ENCODE measurements at regions not wholly inside any gene's neighbourhood (a gene's known extent, or its start where the extent isn't known, plus 50 kb on each side); places are given as distances from the start of the nearest gene placed in this dataset.

DNA sequence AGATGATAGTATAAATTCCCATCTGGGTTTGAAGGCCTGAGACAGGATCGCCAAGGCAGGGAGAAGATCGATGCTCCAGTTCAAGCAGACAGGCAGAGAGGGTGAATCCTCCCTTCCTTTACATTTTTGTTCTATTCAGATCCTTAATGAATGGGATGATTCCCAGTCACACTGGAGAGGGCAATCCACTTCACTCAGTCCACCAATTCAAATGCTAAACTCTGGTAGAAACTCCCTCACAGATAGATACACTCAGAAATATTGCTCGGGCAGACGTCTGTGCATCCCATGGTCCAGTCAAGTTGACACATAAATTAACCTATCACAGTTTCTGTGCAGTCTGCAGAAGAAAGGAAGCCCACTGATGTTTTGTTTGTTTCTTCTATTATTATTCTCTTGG lies 193.1 kb upstream of the ZNF462 start:
- no peak for DNase-seq (ENCODE audit: low read depth)

DNA sequence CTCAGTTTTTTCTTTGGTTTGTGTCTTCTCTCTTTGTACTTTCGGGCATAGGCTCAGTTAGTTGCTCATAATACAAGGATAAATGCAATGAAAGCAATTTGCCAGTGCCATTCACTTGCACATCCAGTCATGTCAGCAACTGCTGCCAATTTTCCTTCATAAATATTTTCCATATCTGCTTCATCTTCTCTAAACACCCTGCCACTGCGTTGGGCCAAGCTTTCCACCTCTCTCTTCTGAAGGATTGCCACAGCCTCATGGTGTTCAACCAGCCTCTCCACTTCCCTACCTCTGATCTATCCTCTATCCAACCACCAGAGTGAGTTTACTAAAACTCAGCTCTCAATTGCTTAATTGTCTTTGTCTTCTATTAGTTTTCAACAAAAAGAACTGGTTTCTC lies 192.5 kb upstream of the ZNF462 start:
- no peak for DNase-seq (ENCODE audit: low read depth)

DNA sequence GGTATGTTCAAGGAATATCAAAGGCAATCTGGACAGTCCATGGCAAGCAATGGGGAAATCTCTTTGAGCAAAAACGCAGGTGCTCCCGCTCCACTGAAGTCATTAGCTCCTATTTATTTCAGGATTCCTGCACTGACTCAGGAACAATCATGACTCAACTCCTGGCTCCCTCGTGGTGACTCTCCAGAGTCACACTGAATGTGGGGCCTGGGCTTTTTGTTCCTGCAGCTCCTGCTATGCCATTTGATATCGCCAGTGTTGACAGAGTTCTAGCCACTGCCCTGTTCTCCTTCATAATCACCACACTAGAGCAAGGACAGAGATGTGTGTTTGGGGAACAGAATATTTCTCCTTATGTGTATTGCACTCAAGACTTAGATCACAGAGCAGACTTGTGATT lies 187.2 kb upstream of the ZNF462 start:
- no peak for DNase-seq (ENCODE audit: low read depth)

DNA sequence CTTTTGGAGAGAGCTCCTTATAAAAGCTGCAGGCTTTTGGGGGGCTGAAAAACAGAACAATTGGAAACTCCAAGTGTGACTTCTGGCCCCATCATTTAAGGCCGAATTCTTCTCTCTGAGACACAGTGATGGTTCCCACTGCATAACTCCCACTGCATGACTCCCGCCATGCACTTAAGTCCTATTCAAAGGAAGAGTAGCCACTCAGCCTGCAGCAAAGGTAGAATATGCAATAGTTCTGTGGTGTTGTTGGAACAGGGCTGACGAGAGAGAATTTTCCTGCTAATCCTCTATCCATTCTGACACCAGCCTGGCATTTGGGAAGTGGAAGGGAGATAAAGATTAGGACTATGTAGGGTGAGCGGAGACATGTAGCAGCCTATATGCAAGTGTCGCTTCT lies 185.6 kb upstream of the ZNF462 start:
- DNase-seq (ENCODE audit: low read depth) = no peak

DNA sequence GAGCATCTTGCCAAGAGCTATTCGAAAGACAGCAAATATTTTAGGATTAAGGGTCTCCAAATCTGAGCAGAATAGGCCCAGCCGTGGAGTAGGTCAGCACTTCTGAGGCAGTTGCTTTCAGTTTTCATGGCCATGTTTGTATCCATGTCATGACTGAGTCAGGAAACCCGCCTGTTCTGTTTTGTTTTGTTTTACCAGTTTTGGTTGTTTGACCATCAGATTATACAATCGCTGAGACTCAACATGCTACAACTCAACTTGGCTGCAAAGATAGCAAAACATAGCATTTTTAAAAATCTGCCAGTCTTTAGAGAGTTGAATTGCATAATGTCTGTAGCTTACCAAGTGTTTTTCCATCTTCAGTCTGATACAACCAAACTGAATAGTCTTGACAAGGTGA lies 185.1 kb upstream of the ZNF462 start:
- DNase-seq (ENCODE audit: low read depth) = no peak

DNA sequence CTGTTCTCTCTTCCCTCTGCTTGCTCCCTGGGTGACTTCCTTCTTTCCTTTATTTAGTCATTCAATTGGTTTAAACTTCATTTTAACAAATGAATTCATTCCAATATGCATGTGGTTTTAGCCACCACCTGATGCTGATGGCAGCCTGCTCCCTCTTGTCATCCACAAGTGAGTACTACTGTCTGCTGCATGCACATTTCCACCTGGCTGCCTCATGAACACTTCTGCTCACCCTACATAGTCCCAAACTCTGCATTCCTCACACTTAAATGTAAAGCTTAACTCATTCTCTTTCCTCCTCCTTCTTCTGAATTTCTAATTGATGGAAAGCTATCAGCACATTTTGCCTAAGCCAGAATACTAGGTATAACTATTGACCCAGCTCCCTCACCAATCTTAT lies 184.7 kb upstream of the ZNF462 start:
- DNase-seq (ENCODE audit: low read depth) = no peak

DNA sequence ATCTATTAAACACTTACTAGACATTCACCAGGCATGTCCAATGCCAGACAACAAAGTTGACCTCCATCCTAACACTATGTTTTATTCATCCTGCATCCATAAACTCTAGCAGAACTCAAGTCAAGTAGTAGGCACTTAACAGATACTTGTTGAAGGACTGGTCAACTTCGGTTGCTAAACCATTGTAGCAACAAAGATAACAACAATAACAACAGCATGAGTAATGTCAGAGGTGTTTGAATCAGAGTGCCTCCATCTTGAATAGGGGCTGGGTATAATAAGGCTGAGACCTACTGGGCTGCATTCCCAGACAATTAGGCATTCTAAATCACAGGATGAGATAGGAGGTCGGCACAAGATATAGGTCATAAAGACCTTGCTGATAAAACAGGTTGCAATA lies 180.5 kb upstream of the ZNF462 start:
- DNase-seq (ENCODE audit: low read depth) = no peak

DNA sequence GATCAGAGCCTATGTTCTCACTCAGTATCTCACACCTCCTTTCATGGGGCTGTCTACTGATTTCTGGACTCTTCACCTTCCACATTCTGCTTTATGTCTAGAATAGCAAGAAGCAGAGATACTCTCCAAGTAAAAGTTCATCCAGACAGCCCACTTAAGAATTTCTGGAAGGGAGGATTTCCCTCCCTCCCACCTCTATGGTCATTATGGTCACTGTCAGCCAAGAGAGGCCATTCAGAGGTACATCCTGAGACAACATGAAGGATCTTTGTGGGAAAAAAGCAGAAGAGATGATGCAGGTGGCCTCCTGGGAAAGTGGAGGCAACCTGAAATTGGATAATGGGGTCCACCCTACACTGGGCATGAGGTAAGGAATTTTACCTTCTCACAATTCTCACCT lies 179.5 kb upstream of the ZNF462 start:
- no peak for DNase-seq (ENCODE audit: low read depth)

DNA sequence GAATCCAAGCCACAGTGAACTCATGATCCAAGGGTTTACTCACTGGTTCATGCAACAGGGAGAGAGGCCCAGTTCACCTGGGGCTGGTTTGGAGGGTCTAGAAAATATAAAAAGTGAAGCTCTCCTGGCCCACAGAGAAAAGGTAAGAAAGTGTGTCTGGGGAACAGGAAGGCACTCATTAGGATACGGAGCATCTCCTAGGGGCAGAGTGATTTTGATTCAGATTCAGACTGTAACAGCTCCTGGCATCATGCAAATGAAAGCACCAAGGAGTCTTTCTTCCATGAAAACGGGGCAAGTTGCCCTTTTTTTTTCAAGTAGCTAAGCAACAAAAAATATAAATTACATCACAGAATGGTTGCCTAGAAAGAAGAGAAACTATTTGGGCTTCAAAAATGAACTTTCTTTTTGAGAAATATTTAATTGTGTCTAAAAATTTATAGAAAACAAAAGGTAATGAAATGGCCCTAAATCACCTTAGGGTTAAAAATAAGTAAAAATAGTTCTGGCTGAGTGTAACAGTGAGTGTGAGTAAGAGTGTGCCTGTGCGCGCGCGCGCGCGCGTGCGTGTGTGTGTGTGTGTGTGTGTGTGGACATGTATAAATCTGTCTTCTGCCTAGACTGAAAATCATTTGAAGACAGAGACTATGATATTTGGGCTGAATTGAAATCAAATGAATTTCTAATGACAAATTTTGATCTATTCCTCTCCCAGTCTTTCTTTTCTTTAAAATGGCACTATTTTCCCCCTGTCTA lies 177.8 kb upstream of the ZNF462 start:
- no peak for DNase-seq (ENCODE audit: low read depth)

DNA sequence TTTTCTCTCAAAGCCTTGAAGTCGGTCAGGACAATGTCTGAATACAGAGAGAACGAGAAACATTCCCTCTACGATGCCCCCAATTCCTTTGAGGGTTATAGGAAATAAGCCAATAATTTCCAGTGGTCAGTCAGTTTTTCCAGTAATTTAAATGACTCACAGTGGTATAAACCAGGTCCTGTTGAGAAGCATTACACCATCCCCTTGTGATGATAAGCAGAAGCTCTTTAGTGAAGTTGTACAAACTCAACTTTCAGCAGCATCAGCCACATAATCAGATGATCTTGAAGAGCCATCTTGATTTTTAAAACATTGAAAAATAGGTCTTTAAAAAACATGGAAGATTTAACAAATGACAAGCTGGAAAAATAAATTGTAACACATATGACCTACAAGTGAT lies 173.9 kb upstream of the ZNF462 start:
- no peak for DNase-seq (ENCODE audit: low read depth)

DNA sequence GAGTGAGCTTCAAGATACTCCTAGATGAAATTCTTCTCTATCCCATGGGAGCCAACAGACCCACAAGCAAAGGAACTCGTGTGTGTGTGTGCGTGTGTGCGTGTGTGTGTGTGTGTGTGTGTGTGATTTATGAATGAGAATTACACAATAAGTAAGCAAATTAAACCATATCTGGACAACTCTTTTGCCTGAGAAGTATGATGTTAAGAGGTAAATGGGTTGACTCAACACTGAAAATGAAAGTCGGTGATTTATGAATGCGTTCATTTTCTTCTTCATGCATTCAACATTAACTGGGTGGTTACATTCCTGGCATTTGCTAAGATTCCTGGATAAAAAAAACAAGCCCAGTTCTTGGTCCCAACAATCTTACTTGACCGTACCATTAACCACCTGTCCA lies 171.3 kb upstream of the ZNF462 start:
- DNase-seq (ENCODE audit: low read depth) = no peak

DNA sequence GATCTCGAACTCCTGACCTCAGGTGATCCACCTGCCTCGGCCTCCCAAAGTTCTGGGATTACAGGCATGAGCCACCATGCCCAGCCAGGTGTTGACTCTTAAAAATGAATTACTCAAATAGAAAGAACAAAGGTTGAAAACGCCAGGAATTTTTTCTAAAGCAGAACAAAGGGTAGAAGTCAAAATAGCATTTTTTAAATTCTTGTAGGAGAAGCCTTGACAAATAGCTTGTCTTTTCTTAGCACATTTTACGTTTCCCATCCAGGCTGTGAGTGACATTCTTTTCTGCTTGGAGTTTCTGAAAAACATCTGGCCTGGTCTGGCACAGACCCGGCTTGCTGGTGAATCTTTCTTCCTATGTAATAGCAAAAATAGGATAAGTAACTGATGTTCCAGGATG lies 169.4 kb upstream of the ZNF462 start:
- DNase-seq (ENCODE audit: low read depth) = no peak

DNA sequence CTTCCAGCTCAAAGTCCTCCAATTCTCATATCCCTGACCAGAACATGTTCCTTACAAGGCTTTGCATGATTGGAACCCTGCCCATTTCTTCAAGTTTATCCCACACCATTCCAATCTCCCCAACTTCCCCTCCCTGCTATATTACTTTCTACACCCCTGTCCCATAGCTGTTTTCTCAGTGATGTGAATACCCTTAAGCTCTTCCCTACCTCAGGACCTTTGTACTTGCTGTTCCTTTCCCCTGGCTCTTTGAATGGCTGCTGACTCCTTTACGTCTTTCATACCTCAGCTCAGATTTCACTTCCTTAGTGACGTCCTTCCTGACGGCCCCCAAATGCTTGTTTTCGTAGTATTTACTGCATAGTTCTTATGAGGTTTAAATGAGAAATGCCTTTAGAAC lies 166.2 kb upstream of the ZNF462 start:
- no peak for DNase-seq (ENCODE audit: low read depth)

DNA sequence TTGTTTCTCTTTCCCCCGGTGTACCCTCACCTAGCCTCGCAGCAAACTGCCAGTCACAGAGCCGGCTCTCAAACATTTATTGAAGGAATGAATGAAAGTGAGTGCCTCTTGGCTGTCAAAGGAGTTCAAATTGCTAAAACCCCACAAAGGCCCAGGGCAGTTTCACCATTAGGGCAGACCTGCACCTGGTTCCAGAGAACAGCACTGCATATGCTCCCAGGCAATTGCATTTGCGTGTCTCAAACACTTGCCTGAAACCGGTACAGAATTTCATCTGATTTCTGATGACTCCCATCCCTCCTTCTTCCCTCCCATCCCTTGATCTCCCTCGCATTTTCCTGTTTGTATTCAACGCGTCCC lies 165.6 kb upstream of the ZNF462 start:
- DNase-seq (ENCODE audit: low read depth) = no peak

DNA sequence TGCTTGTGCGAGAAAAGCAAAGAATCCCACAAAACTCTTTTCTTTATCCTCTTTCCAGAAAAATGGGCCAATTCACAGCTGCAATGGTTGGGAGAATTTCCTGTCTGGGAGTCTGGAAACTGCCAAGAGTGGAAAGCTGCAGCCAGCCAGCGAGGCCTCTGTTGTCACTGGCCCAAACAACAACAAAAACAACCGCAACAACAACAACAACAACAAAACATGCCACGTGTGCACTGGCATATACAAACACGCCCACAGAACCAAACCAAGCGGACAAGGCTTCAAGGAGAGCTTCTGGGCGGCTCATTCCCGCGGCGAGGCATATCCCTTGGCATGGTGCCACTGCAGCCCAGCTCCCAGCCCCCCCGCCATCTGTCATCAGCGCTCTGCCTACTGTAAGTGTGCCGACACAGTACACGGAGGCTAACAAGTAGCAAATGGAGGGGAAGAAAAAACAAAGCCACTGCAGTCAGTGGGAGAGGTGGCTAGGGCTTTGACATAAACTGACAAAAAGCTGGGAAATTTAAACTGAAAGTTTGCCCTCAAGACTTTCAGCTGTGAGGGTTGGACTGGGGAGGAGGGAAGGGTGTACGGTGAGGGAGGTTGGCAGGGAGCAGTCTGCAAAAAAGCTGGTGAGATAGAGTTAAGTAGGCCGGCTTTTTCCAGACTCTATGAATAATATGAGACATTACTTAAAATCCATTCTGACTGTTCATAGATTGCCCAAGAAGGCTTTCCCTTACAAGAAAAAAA lies 165.0 kb upstream of the ZNF462 start:
- DNase-seq (ENCODE audit: low read depth) = peak; percentile 43

DNA sequence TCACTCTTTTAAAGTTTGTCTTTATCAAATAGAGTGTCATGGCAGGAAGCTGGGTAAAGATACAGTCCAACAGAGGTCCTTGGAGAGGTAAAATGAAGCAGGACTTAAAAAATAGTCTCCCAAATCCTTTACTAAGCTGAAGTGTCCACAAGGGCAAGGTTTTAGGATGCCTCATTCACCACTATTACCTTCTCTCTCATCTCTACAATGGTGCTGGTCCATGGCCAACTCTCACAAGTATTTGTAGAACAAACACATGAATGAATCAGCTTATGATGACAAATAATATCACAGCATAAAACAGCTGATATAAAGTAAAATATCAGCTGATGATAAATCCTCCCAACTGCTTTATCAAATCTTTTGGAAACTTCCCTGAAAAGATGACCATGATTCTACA lies 162.3 kb upstream of the ZNF462 start:
- DNase-seq (ENCODE audit: low read depth) = no peak

DNA sequence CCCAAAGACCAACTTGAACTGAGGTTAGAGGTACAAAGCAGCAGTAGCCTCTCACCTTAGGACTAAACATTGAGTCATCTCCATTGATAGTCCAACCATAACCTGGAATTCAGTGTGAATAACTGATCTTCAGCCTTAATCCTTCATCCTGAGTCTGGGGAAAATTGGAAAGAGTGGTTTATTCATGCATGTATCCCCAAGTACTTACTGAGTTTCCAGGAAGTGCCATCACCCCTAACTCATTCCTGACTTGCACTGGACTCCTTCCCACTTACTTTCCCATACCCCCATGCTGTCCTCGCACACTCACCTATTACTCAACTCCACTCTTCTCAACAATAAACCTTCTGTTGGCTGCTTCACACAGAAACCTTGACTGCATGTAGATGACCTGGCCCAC lies 161.4 kb upstream of the ZNF462 start:
- DNase-seq (ENCODE audit: low read depth) = no peak

DNA sequence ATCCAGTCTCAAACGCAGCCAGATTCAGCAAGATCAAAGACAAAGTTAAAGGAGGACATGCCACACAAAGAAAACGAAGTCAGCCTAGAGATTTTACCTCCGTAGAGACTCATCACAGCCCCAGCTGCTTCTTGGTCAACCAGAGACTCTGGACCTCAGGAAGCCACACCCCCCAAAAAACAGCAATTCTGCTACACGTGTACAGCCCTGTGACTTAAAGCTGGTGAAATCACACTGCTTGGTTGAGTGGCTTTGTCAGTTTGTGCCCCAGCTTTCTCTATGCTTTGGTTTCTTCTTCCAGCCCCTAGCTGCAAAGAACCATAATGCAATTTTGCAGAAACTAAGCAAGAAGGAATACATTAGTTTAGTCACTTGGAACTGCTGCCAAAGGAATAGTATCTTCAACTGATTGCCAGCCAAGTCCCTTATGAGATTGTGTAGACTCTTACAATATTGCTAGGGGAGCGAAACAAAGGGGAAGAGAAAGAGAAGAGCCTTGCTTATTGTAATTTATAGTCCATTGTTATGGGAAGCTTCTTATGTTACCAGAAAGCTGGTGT lies 158.8 kb upstream of the ZNF462 start:
- DNase-seq (ENCODE audit: low read depth) = no peak

DNA sequence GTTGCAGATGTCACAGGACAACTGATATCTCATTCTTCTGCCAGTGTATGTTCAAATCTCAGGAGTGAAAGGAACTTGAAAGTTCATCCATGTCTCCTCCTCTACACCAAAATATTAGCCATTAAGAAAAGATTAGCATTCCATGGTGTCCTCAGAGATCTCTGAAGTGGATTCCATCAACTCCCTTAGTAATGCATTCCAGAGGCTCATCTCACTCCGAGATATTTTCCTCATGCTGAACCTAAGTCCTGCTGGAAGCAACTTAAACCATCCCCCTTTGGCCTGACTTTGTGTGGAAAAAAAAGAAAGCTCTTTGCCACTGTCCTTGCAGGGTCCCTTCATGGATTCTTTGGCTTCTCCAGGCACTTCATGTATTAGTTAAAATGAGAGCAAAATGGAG lies 155.7 kb upstream of the ZNF462 start:
- no peak for DNase-seq (ENCODE audit: low read depth)

DNA sequence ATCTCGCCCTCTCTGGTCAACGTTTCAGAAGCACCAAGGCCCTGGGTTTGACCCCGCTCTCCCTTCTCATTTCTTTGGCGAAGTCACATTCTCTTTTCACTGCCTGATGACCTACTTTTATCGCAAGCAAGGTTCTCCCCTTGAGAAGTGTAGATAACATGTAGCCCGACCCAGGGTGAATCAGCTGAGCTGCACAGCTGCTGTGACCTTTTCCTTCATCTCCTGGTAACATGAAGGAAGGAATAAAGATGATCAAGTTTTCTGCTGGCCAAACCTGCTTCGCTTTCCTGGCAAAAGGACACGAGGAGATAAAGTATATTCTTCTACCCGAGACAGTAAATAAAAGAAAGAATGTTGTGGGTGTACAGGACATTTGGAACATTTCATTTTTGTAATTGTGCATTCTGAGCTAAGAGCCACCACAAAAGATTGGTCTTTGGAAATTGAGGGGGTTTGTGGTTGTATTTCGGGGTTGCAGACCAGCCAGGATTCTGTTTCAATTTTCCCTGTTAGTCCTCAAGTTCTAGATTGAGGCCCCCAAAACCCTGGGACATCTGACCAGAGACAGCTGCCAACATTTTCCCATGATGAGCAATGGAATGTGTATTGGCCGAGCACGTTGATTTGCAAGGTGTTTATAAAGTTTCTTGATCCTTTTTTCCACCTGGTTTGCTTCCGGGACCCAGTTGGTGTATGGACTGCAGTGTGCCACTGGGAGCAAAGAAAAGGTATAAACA lies 155.1 kb upstream of the ZNF462 start:
- DNase-seq (ENCODE audit: low read depth) = no peak

DNA sequence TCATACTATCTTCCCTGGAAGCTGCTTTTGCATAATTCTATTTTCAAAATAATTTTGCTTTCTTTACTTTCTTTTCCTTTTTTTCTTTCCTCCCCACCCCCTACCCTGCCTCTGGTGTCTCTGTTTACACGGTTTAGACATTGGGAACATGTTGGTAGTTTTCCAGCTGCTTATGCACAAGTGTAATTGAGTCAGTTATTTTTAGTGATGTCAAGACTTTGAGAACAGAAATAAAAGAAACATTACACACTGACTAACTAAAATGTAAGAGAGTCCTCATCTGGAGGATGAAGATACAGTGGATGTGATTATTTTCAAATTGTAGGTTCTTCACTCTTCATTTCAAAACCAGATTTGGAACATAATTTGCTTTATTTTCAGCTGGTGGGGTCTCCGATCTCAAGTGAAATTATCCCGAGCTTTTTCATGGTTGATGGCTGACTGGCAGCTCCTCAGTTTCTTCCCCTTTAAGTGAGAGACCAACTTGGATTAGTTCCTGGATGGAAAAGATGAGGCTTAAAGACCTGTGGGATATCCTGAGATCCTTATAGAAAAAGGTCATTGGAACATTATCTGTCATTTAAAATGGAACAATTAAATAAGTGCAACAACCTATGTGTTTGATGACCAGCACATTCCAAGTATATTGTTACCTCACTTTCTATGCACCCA lies 154.4 kb upstream of the ZNF462 start:
- DNase-seq (ENCODE audit: low read depth) = no peak

DNA sequence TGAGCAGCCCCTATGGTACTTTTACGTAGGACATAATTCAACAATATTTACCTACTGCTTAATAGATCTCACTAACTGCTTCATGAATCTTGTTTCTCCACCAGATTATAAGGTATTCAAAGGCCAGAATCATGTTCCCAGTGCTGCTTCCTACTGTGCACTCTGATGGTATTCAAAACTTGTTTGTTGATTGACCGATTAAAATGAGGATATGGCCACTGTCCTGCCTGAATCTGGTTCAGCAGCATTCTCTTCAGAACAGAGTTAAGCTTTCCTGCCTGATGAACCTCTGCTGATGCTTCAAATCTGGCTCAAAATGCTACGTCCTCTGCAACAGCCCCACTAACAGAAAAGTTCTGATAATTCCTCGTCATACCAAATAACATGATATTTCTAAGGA lies 150.7 kb upstream of the ZNF462 start:
- no peak for DNase-seq (ENCODE audit: low read depth)
